Glutamatergic neuron (in vitro differentiated cells): ENCODE measurements at regions not wholly inside any gene's neighbourhood (a gene's known extent, or its start where the extent isn't known, plus 50 kb on each side); places are given as distances from the start of the nearest gene placed in this dataset.

ENCODE experiments used
- DNase-seq: peaks from one replicate; pipeline ENCODE4 v3.0.0; 2022
- H3K27ac Mint-ChIP-seq: one replicate; pipeline ENCODE4 v1.8.0; 2020; ENCODE audit warnings: mild to moderate bottlenecking, mixed read lengths, inconsistent platforms; ENCODE audit not compliant: unreplicated experiment
- H3K27me3 Mint-ChIP-seq: one replicate; pipeline ENCODE4 v1.8.0; 2020; ENCODE audit warnings: mild to moderate bottlenecking, moderate library complexity, mixed read lengths, inconsistent platforms; ENCODE audit not compliant: unreplicated experiment
- H3K36me3 Mint-ChIP-seq: one replicate; pipeline ENCODE4 v1.8.0; 2020; ENCODE audit warnings: mild to moderate bottlenecking, mixed read lengths, inconsistent platforms; ENCODE audit not compliant: unreplicated experiment
- H3K4me1 Mint-ChIP-seq: one replicate; pipeline ENCODE4 v1.8.0; 2020; ENCODE audit warnings: mild to moderate bottlenecking, low read depth, mixed read lengths, inconsistent platforms; ENCODE audit not compliant: unreplicated experiment
- H3K4me3 Mint-ChIP-seq: one replicate; pipeline ENCODE4 v1.8.0; 2020; ENCODE audit warnings: mild to moderate bottlenecking, mixed read lengths, inconsistent platforms; ENCODE audit not compliant: unreplicated experiment
- H3K9me3 Mint-ChIP-seq: one replicate; pipeline ENCODE4 v1.8.0; 2020; ENCODE audit warnings: mild to moderate bottlenecking, moderate library complexity, mixed read lengths, inconsistent platforms; ENCODE audit not compliant: unreplicated experiment
- CTCF ChIP-seq: fragments of 200-600 bp; sonication (generic); IDR thresholded peaks from one replicate; pipeline ENCODE4 v1.5.0; 2021; ENCODE audit not compliant: partially characterized antibody, unreplicated experiment

GRCh38 chr6:100309174-100309573, 155.5 kb downstream of the SIM1 start:
- no peaks in the 10 kb centered on the region for H3K36me3 Mint-ChIP-seq
- no peak overlapping the region for H3K27ac Mint-ChIP-seq
- TF ChIP-seq CTCF, result no peak
- no peak for DNase-seq
- H3K4me1 Mint-ChIP-seq, result no peaks in the 10 kb centered on the region
- H3K4me3 Mint-ChIP-seq, result no peak overlapping the region
- H3K27me3 Mint-ChIP-seq, result no peaks in the 10 kb centered on the region
- peaks cover 2% of the 10 kb centered on the region for H3K9me3 Mint-ChIP-seq

GRCh38 chr6:100307561-100307960, 157.2 kb downstream of the SIM1 start:
- H3K4me3 Mint-ChIP-seq, result no peak overlapping the region
- no peaks in the 10 kb centered on the region for H3K4me1 Mint-ChIP-seq
- H3K27ac Mint-ChIP-seq, result no peak overlapping the region
- H3K9me3 Mint-ChIP-seq, result peaks cover 2% of the 10 kb centered on the region
- no peaks in the 10 kb centered on the region for H3K27me3 Mint-ChIP-seq
- no peak for TF ChIP-seq CTCF
- no peak for DNase-seq
- H3K36me3 Mint-ChIP-seq, result no peaks in the 10 kb centered on the region

GRCh38 chr6:100305209-100305869, 159.4 kb downstream of the SIM1 start:
- H3K4me3 Mint-ChIP-seq, result no peak overlapping the region
- no peaks in the 10 kb centered on the region for H3K36me3 Mint-ChIP-seq
- H3K27me3 Mint-ChIP-seq, result no peaks in the 10 kb centered on the region
- peaks cover 2% of the 10 kb centered on the region for H3K9me3 Mint-ChIP-seq
- H3K4me1 Mint-ChIP-seq, result no peaks in the 10 kb centered on the region
- no peak for TF ChIP-seq CTCF
- no peak for DNase-seq
- no peak overlapping the region for H3K27ac Mint-ChIP-seq

GRCh38 chr6:100304575-100304974, 160.1 kb downstream of the SIM1 start:
- H3K27ac Mint-ChIP-seq, result no peak overlapping the region
- peaks cover 2% of the 10 kb centered on the region for H3K9me3 Mint-ChIP-seq
- no peaks in the 10 kb centered on the region for H3K27me3 Mint-ChIP-seq
- no peaks in the 10 kb centered on the region for H3K4me1 Mint-ChIP-seq
- TF ChIP-seq CTCF, result no peak
- DNase-seq, result no peak
- no peaks in the 10 kb centered on the region for H3K36me3 Mint-ChIP-seq
- no peak overlapping the region for H3K4me3 Mint-ChIP-seq

- H3K4me3 Mint-ChIP-seq, result no peak overlapping the region
- H3K9me3 Mint-ChIP-seq, result no peaks in the 10 kb centered on the region
- DNase-seq, result no peak
- H3K27me3 Mint-ChIP-seq, result no peaks in the 10 kb centered on the region
- no peak overlapping the region for H3K27ac Mint-ChIP-seq
- no peak for TF ChIP-seq CTCF
- no peaks in the 10 kb centered on the region for H3K36me3 Mint-ChIP-seq
- H3K4me1 Mint-ChIP-seq, result no peaks in the 10 kb centered on the region
These were observed 163.0 kb downstream of the SIM1 start for GRCh38 chr6:100301731-100302130.
